ENCODE measurements at regions not wholly inside any gene's neighbourhood (a gene's known extent, or its start where the extent isn't known, plus 50 kb on each side); places are given as distances from the start of the nearest gene placed in this dataset.

DNA sequence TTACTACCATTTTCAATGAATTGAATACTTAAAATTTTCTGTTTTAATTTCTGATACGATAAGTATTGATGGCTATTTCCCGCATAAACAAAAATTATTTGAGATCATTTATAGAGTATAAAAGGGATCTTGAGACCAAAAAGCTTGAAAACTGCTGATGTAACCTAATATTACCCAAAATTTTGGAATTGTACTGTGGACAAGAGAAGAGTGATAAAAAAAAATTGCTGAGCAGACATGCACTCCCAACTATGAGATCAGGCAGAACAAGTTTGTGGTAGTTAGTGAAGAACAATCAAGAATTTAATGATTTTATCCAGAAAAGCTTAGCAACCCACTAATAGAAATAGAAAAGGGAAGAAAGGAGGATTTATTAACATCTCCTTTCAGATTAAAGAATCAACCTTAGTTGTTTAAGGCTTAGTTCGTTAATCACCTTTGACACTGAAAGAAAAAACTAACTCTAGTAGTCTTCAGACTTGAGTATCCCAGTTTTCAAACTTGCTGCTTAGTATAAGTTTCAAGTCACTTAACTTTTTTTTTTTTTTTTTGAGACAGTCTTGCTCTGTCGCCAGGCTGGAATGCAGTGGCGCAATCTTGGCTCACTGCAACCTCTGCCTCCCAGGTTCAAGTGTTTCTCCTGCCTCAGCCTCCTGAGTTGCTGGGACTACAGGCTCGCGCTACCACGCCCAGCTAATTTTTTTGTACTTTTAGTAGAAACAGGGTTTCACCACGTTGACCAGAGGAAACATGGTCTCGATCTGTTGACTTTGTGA lies 50.6 kb upstream of the ZC3HAV1 start:
- TF ChIP-seq CTCF (IDR thresholded peaks at IDR 0.05): no peak
- no peak for TF ChIP-seq POLR2AphosphoS5 (IDR thresholded peaks at IDR 0.05)
- TF ChIP-seq POLR2A (IDR thresholded peaks at IDR 0.05): no peak

All from stomach (tissue), 4 donors.